ENCODE measurements at regions not wholly inside any gene's neighbourhood (a gene's known extent, or its start where the extent isn't known, plus 50 kb on each side); places are given as distances from the start of the nearest gene placed in this dataset.

GRCh38 chr10:123952099-123952498, 60.5 kb upstream of the CPXM2 start:
- DNase-seq (ENCODE audit: low read depth): no peak

- no peak for DNase-seq (ENCODE audit: low read depth)
These were observed 56.6 kb upstream of the CPXM2 start for GRCh38 chr10:123948030-123948823.

- DNase-seq (ENCODE audit: low read depth): peak; percentile 28
These were observed 53.8 kb upstream of the CPXM2 start for GRCh38 chr10:123945325-123945920.

GRCh38 chr10:123944661-123945060, 53.1 kb upstream of the CPXM2 start:
- no peak for DNase-seq (ENCODE audit: low read depth)

- DNase-seq (ENCODE audit: low read depth): no peak
These were observed 51.7 kb upstream of the CPXM2 start for GRCh38 chr10:123943307-123943706.

GRCh38 chr10:123942114-123942861, 50.7 kb upstream of the CPXM2 start:
- DNase-seq (ENCODE audit: low read depth): no peak

Data from fibroblast of gingiva (primary cell).